Mesendoderm (in vitro differentiated cells): ENCODE measurements at regions not wholly inside any gene's neighbourhood (a gene's known extent, or its start where the extent isn't known, plus 50 kb on each side); places are given as distances from the start of the nearest gene placed in this dataset.
A peak's percentile ranks its signal among the peaks of the same experiment; 100 is the strongest.

Experiments
- DNase-seq: peaks from one replicate; pipeline ENCODE4 v3.0.0; 2013
- H2AK5ac ChIP-seq: 2 replicates; pipeline ENCODE4 v1.6.1; 2013; ENCODE audit warnings: low read length, inconsistent platforms
- H2BK120ac ChIP-seq: 2 replicates; pipeline ENCODE4 v1.6.1; 2013; ENCODE audit warnings: low read depth, mild to moderate bottlenecking, low read length, moderate library complexity, mixed read lengths
- H2BK15ac ChIP-seq: replicated peaks from 2 replicates; pipeline ENCODE4 v1.6.1; 2013; ENCODE audit warnings: low read depth, mild to moderate bottlenecking, moderate library complexity
- H2BK5ac ChIP-seq: 2 replicates; pipeline ENCODE4 v1.6.1; 2013; ENCODE audit warnings: low read length, inconsistent platforms
- H3K18ac ChIP-seq: 2 replicates; pipeline ENCODE4 v1.6.1; 2013; ENCODE audit warnings: mild to moderate bottlenecking, low read length, mixed read lengths
- H3K23ac ChIP-seq: one replicate; pipeline ENCODE4 v1.6.1; 2013; ENCODE audit warnings: low read length
- H3K27ac ChIP-seq: 2 replicates; pipeline ENCODE4 v1.5.1; 2013; ENCODE audit warnings: low read depth, mild to moderate bottlenecking, inconsistent platforms, low read length, moderate library complexity
- H3K27me3 ChIP-seq: 2 replicates; pipeline ENCODE4 v1.6.1; 2013; ENCODE audit warnings: low read length, control low read depth, mild to moderate bottlenecking, inconsistent platforms; ENCODE audit not compliant: insufficient read depth, poor library complexity
- H3K36me3 ChIP-seq: 2 replicates; pipeline ENCODE4 v1.6.1; 2013; ENCODE audit warnings: low read length, inconsistent platforms; ENCODE audit not compliant: control insufficient read depth, insufficient read depth
- H3K4ac ChIP-seq: one replicate; pipeline ENCODE4 v1.6.1; 2013; ENCODE audit warnings: low read depth, mild to moderate bottlenecking, low read length, moderate library complexity
- H3K4me1 ChIP-seq: 2 replicates; pipeline ENCODE4 v1.6.1; 2013; ENCODE audit warnings: low read depth, low read length, inconsistent platforms; ENCODE audit not compliant: control insufficient read depth
- H3K4me2 ChIP-seq: 2 replicates; pipeline ENCODE4 v1.6.1; 2013; ENCODE audit warnings: low read length
- H3K4me3 ChIP-seq: 2 replicates; pipeline ENCODE4 v1.5.1; 2013; ENCODE audit warnings: mild to moderate bottlenecking, low read length
- H3K56ac ChIP-seq: one replicate; pipeline ENCODE4 v1.6.1; 2013; ENCODE audit warnings: low read length
- H3K79me1 ChIP-seq: 2 replicates; pipeline ENCODE4 v1.6.1; 2013; ENCODE audit warnings: low read length, inconsistent platforms
- H3K79me2 ChIP-seq: 2 replicates; pipeline ENCODE4 v1.6.1; 2013; ENCODE audit warnings: mild to moderate bottlenecking, low read length; ENCODE audit not compliant: control insufficient read depth, insufficient read depth
- H3K9ac ChIP-seq: 2 replicates; pipeline ENCODE4 v1.6.1; 2013; ENCODE audit warnings: low read length, inconsistent platforms
- H4K5ac ChIP-seq: one replicate; pipeline ENCODE4 v1.6.1; 2013; ENCODE audit warnings: low read length
- H4K8ac ChIP-seq: one replicate; pipeline ENCODE4 v1.6.1; 2013; ENCODE audit warnings: low read depth, mild to moderate bottlenecking, control low read depth, low read length, moderate library complexity
- WGBS: extraction: QIAGEN DNeasy Blood & Tissue Kit; methylation state at CpG from one replicate; pipeline ENCODE4 v1.1.7; 2013; ENCODE audit warnings: low lambda C conversion rate, missing lambda C conversion rate; ENCODE audit not compliant: insufficient coverage; ENCODE audit errors: extremely low coverage; 5-methylcytosine and 5-hydroxymethylcytosine counted together

DNA sequence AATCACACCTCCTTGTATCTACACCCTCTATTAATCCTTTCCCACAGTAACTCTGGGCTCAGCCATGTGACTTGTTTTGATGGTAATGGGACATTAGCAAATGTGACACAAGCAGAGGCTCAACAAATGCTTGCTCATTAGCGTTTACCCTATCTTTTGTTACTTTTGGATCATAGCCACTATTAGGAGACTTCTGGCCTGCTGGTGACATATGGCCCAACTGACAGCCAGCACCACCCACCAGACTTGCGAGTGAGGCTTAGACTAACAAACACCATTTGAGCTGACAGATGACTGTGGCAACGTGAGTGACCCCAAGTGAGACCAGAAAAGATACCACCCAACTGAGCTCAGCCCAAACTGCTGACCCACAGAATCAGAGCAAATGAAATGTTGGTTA, 154.1 kb downstream of the OLFM4 start:
- Histone ChIP-seq H2BK15ac (no peak overlapping the region), H3K27ac (no peak overlapping the region), H2AK5ac (no peak overlapping the region), H3K56ac (no peak overlapping the region), H3K4me2 (no peak overlapping the region), H3K27me3 (no peaks in the 10 kb centered on the region), H3K79me2 (no peaks in the 10 kb centered on the region), H2BK120ac (no peak overlapping the region), H3K36me3 (no peaks in the 10 kb centered on the region), H3K4ac (no peak overlapping the region), H3K79me1 (no peaks in the 10 kb centered on the region), H3K4me1 (no peaks in the 10 kb centered on the region), H3K4me3 (no peak overlapping the region), H2BK5ac (no peak overlapping the region), H4K5ac (no peak overlapping the region), H3K18ac (no peak overlapping the region), H3K23ac (no peak overlapping the region), H3K9ac (no peak overlapping the region), H4K8ac (no peak overlapping the region)
- DNase-seq = no peak
- WGBS = no CpG with 5 or more reads among the region's 3 CpGs

DNA sequence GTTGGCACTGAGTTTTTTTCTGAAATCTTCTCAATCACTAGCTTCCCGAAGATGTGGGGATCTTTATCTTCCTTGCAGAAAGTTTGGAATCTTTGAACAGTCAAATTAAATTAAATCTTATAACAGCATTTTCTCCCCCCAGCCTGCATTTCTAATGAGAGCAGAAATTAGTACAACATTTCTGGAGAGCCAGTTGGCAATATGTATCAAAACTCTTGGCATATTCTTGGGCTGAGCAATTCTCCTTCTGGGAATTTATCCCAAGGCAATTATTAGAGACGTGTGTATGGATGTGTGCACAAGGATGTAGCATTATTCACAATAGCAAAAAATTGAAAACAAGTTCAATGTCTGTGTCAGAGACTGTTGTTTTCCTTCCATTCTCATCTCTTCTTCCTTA, 159.5 kb downstream of the OLFM4 start:
- no peak for DNase-seq
- Histone ChIP-seq H3K23ac (no peak overlapping the region), H3K18ac (no peak overlapping the region), H2BK120ac (no peak overlapping the region), H3K27me3 (no peaks in the 10 kb centered on the region), H3K4me1 (peaks cover 15% of the 10 kb centered on the region), H3K27ac (no peak overlapping the region), H3K9ac (no peak overlapping the region), H3K56ac (no peak overlapping the region), H3K4ac (no peak overlapping the region), H4K5ac (no peak overlapping the region), H2BK5ac (no peak overlapping the region), H3K79me2 (no peaks in the 10 kb centered on the region), H3K79me1 (no peaks in the 10 kb centered on the region), H3K4me2 (no peak overlapping the region), H2BK15ac (no peak overlapping the region), H2AK5ac (no peak overlapping the region), H4K8ac (no peak overlapping the region), H3K4me3 (no peak overlapping the region), H3K36me3 (no peaks in the 10 kb centered on the region)
- WGBS = no CpG with 5 or more reads among the region's 2 CpGs

DNA sequence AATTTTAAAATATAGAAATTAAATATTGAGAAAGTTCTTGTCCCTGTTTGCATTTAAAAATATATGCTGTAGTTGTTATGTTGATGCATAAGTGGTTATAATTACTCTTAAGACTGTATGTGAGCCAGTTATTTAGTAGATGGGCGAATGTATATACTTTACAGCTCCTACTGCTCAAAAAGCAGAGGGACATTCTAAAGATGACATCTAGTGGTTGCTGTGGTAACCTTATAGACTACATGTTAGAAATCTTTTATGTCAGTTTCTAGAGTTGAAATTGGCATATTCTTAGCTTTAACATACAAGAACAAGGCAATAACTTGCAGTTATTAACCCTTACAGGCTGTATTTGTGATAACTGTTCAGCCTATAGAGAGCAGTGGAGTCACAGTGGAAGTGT, 160.5 kb downstream of the OLFM4 start:
- H2BK5ac ChIP-seq = no peak overlapping the region
- H3K23ac ChIP-seq = no peak overlapping the region
- H4K5ac ChIP-seq = no peak overlapping the region
- no peak overlapping the region for H2BK15ac ChIP-seq
- no peaks in the 10 kb centered on the region for H3K79me2 ChIP-seq
- no peak overlapping the region for H3K56ac ChIP-seq
- no peak overlapping the region for H4K8ac ChIP-seq
- no peak overlapping the region for H3K18ac ChIP-seq
- H3K4me2 ChIP-seq = no peak overlapping the region
- H3K9ac ChIP-seq = no peak overlapping the region
- no peak overlapping the region for H3K27ac ChIP-seq
- no peaks in the 10 kb centered on the region for H3K79me1 ChIP-seq
- H2AK5ac ChIP-seq = no peak overlapping the region
- no peak overlapping the region for H2BK120ac ChIP-seq
- H3K4ac ChIP-seq = no peak overlapping the region
- peaks cover 15% of the 10 kb centered on the region for H3K4me1 ChIP-seq
- no peaks in the 10 kb centered on the region for H3K27me3 ChIP-seq
- H3K36me3 ChIP-seq = no peaks in the 10 kb centered on the region
- no CpG with 5 or more reads among the region's 1 CpG for WGBS
- no peak for DNase-seq
- H3K4me3 ChIP-seq = no peak overlapping the region

DNA sequence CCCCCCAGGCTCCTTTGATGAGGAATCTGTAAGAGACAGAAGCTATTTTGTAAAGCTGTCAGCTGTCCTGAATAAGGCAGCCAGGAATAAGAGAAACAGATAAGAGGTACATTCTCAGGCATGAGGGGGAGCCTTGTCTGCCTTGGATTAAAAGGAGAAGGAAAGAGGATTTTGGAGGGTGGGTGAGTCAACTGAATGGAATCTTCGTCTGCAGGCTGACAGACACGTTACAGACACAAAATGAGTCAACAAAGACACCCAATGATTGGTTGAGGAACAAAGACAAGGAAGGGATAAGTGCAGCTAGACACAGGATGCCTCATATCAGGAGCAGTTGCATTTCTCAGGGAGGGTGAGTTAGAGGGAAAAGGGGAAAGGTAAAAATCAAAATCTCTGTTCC, 162.5 kb downstream of the OLFM4 start:
- no peaks in the 10 kb centered on the region for H3K27me3 ChIP-seq
- H3K23ac ChIP-seq = no peak overlapping the region
- peaks cover 15% of the 10 kb centered on the region for H3K4me1 ChIP-seq
- H3K36me3 ChIP-seq = no peaks in the 10 kb centered on the region
- no CpG with 5 or more reads among the region's 2 CpGs for WGBS
- no peak overlapping the region for H2AK5ac ChIP-seq
- no peak overlapping the region for H3K4me2 ChIP-seq
- peak overlapping the region; percentile 91 for H3K27ac ChIP-seq
- H3K18ac ChIP-seq = no peak overlapping the region
- peak; percentile 100 for DNase-seq
- H2BK5ac ChIP-seq = peak overlapping the region; percentile 71
- H3K79me2 ChIP-seq = no peaks in the 10 kb centered on the region
- H3K4me3 ChIP-seq = no peak overlapping the region
- no peak overlapping the region for H2BK15ac ChIP-seq
- H3K4ac ChIP-seq = peak overlapping the region; percentile 85
- H3K9ac ChIP-seq = no peak overlapping the region
- H4K8ac ChIP-seq = no peak overlapping the region
- no peaks in the 10 kb centered on the region for H3K79me1 ChIP-seq
- no peak overlapping the region for H2BK120ac ChIP-seq
- H3K56ac ChIP-seq = peak overlapping the region; percentile 53
- H4K5ac ChIP-seq = no peak overlapping the region

GRCh38 chr13:53197424-53197823, 168.8 kb downstream of the OLFM4 start:
- Histone ChIP-seq H2BK120ac (no peak overlapping the region), H3K9ac (no peak overlapping the region), H3K56ac (no peak overlapping the region), H3K36me3 (no peaks in the 10 kb centered on the region), H3K4ac (no peak overlapping the region), H3K79me2 (no peaks in the 10 kb centered on the region), H4K8ac (no peak overlapping the region), H3K79me1 (no peaks in the 10 kb centered on the region), H4K5ac (no peak overlapping the region), H2AK5ac (no peak overlapping the region), H3K23ac (no peak overlapping the region), H3K4me2 (no peak overlapping the region), H3K27ac (no peak overlapping the region), H3K4me1 (no peaks in the 10 kb centered on the region), H3K27me3 (no peaks in the 10 kb centered on the region), H3K4me3 (no peak overlapping the region), H3K18ac (no peak overlapping the region), H2BK15ac (no peak overlapping the region), H2BK5ac (no peak overlapping the region)
- no peak for DNase-seq
- no CpG with 5 or more reads among the region's 1 CpG for WGBS

- no peak overlapping the region for H3K18ac ChIP-seq
- H3K79me1 ChIP-seq = no peaks in the 10 kb centered on the region
- no peak overlapping the region for H2AK5ac ChIP-seq
- no peaks in the 10 kb centered on the region for H3K36me3 ChIP-seq
- no peak overlapping the region for H3K23ac ChIP-seq
- no peak overlapping the region for H4K8ac ChIP-seq
- H3K27ac ChIP-seq = no peak overlapping the region
- H3K27me3 ChIP-seq = no peaks in the 10 kb centered on the region
- H3K4me2 ChIP-seq = no peak overlapping the region
- H2BK15ac ChIP-seq = no peak overlapping the region
- WGBS = no CpG with 5 or more reads among the region's 1 CpG
- H2BK120ac ChIP-seq = no peak overlapping the region
- H3K79me2 ChIP-seq = no peaks in the 10 kb centered on the region
- no peak overlapping the region for H4K5ac ChIP-seq
- no peak overlapping the region for H3K4me3 ChIP-seq
- H3K4me1 ChIP-seq = no peaks in the 10 kb centered on the region
- H3K56ac ChIP-seq = no peak overlapping the region
- H2BK5ac ChIP-seq = no peak overlapping the region
- H3K9ac ChIP-seq = no peak overlapping the region
- DNase-seq = peak; percentile 74
- H3K4ac ChIP-seq = no peak overlapping the region
Observed at GRCh38 chr13:53198017-53198416, 169.4 kb downstream of the OLFM4 start.
